Stomach (tissue), 4 donors: ENCODE measurements at regions not wholly inside any gene's neighbourhood (a gene's known extent, or its start where the extent isn't known, plus 50 kb on each side); places are given as distances from the start of the nearest gene placed in this dataset.

Experiments used
- EP300 ChIP-seq: sonication (generic); formaldehyde crosslinking; IDR thresholded peaks from one replicate; pipeline ENCODE4 v1.6.1; 2017; ENCODE audit warnings: antibody characterized with exemption
- POLR2A ChIP-seq, 4 donors: fragments of 450-650 bp; IDR thresholded peaks; one replicate each; pipeline ENCODE4 v1.6.1; 2016; ENCODE audit warnings: antibody characterized with exemption in 4 of 4, control low read depth in 2 of 4, mild to moderate bottlenecking in 1 of 4, moderate library complexity in 1 of 4
- POLR2AphosphoS5 ChIP-seq, 3 donors: sonication (generic); formaldehyde crosslinking; IDR thresholded peaks; one replicate each; pipeline ENCODE4 v1.6.1; 2016; ENCODE audit warnings: antibody characterized with exemption in 3 of 3
- TF ChIP-seq, protein P1 (sequence below), 7 experiments: fragments of 450-650 bp in 4 of 7; fragments of 200-600 bp in 3 of 7; sonication (generic) in 3 of 7; IDR thresholded peaks; one replicate each; pipeline ENCODE4 v1.5.1; 2016 to 2019; ENCODE audit warnings: antibody characterized with exemption in 7 of 7, control low read depth in 2 of 7, mild to moderate bottlenecking in 1 of 7

DNA sequence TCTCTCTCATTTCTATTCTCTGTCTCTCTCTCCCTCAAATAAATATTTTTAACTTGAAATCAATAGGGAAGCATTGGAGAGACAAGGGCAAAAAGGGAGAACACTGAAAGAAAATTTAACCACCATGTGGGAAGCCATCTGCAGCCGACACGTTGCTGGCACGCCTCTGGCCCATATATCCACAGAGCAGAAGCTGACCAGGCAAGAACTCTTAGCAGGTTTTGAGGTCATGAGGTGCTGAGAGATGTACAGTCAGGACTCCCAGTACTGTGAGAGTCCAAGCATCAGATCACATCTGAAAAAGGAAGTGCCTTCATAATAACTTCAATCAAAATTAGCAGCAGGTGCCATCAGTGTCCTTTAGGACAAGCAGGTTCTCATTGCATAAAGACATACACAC lies 156.6 kb downstream of the AKAIN1 start:
- TF ChIP-seq, protein P1, sequence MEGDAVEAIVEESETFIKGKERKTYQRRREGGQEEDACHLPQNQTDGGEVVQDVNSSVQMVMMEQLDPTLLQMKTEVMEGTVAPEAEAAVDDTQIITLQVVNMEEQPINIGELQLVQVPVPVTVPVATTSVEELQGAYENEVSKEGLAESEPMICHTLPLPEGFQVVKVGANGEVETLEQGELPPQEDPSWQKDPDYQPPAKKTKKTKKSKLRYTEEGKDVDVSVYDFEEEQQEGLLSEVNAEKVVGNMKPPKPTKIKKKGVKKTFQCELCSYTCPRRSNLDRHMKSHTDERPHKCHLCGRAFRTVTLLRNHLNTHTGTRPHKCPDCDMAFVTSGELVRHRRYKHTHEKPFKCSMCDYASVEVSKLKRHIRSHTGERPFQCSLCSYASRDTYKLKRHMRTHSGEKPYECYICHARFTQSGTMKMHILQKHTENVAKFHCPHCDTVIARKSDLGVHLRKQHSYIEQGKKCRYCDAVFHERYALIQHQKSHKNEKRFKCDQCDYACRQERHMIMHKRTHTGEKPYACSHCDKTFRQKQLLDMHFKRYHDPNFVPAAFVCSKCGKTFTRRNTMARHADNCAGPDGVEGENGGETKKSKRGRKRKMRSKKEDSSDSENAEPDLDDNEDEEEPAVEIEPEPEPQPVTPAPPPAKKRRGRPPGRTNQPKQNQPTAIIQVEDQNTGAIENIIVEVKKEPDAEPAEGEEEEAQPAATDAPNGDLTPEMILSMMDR (IDR thresholded peaks at IDR 0.05), result no peak
- TF ChIP-seq POLR2A (IDR thresholded peaks at IDR 0.05) (no peak), EP300 (no peak), POLR2AphosphoS5 (IDR thresholded peaks at IDR 0.05) (no peak)
